Kidney capillary endothelial cell (primary cell): ENCODE measurements at regions not wholly inside any gene's neighbourhood (a gene's known extent, or its start where the extent isn't known, plus 50 kb on each side); places are given as distances from the start of the nearest gene placed in this dataset.

Experiments used
- DNase-seq: peaks from one replicate; pipeline ENCODE4 v3.0.0-alpha.2; 2018; ENCODE audit warnings: low spot score

DNA sequence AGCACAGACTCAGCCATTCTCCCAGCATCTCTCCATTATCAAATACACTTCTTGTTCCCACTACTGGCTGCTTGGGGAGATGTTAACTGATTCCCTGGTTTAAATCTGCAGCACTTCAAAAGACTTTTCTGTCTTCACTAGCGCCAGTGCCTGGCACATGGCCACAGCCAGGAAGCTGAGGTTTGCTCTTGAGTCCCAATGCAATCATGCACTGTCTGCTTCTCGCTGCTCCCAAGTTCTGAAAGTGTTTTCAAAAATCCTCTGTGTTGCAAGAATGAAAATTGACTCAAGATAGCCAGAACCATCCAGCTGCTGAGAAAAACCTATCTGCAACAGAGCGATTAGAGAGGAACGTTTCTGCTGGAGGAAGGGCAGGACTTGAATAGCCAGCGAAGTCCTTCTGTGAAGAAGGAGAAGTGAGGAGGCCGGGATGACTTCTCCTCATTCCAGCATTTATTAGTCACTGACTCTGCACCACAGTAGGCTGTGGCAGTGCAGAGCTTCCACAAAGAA is 358.4 kb upstream of the NR2F2 start:
- DNase-seq = no peak

DNA sequence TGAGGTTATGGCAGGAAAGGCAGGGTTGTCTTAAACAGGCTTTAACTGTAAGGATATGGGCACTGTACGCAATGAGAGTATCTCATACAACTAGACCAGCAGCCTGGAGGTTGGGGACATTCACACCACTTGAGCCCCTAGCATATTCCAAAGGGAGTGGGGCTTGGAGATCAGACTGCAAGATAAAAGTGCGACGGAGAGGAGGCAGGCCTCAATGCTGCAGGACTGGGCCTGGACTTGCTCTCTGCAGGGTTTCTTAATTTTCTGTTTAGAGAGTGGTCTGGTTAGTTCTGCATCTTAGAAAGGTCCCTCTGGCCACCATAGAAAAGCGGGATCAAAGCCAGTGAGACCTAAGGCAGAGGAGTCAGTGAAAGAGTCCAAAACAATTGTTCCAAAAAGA is 357.7 kb upstream of the NR2F2 start:
- DNase-seq = no peak

DNA sequence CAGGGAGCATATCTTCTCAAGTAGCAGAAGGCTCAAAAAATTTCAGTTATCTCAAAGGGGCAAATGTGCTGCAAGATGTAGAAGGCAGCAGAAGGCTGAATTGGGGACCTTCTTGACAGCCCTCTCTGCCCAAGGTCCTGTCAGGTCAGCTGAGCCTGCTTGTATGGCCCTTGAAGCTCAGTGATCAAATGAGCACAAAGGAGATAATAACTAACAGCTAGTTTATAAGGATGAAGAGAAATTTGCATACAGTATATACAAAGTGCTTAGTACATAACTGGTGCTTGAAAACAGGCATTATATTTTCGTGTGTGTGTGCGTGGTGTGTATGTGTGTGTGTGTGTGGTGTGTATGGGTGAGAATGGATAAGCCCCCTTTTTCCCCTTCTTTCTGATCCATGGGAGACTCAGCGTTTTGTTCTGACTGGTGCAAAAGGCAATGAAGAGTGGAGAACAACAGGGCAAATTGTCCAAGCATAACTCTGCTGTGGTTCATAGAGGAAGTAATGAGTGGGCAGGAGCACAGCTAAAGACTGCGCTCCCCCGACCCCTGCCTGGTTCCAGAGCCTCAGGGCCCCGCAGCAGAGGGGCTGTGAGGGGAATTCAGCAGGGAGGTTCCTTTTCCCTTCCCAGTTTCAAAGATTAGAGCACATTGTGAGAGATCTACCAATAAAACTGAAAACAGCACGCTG is 356.8 kb upstream of the NR2F2 start:
- DNase-seq = no peak

DNA sequence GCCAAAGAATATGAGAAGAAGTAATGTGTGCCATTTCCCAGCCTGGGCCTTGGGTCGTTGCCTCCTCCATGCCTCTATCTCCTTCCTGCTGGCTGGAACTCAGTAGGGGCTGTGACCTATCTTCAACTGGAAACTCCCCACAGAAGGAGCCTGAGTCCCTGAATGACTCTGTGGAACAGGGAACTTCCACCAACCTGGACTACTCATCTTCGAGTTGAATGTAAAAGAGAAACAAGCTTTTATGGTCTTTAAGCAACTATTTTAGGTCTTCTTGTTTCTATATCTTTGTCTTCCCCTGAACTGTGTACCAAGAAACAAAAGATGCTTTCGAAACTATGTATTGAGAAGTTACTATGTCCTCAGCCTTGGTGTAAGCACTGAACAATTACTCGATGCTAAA is 355.3 kb upstream of the NR2F2 start:
- DNase-seq = no peak

DNA sequence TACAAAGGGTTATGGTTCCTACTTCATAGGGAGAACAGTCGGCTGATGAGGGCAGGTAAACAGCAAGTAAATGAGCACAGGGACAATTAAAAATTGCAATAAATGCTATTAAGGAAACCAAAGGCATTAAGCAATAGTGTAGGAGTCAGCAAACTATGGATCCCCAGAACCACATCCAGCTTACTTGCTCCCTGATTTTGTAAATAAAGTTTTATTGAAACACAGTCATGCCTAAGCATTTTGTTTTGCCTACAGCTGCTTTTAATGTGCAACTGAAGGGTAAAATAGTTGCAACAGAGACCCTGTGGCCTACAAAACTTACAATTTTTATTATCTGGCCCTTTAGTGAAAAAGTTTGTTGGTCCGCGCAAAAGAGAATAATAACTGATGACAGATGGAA is 351.2 kb upstream of the NR2F2 start:
- DNase-seq = no peak

DNA sequence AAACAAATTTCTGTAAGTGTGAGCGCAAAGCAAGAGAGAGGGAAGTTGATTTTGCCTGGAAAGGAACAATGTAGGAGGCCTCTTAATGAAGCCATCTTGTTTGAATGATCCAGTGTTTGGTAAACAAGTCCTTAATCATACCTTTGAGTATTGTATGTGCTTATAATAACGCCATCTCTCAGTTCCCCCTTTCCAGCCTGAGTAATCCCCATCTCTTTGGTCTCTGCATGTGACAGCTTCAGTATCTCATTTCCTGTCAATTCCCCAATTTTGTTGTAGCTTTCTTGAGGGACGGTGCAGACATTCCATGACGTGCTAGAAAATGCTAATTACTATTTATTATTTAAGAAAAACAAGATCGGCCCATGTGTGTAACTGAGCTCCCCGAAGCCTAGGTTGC is 349.3 kb upstream of the NR2F2 start:
- DNase-seq = no peak

DNA sequence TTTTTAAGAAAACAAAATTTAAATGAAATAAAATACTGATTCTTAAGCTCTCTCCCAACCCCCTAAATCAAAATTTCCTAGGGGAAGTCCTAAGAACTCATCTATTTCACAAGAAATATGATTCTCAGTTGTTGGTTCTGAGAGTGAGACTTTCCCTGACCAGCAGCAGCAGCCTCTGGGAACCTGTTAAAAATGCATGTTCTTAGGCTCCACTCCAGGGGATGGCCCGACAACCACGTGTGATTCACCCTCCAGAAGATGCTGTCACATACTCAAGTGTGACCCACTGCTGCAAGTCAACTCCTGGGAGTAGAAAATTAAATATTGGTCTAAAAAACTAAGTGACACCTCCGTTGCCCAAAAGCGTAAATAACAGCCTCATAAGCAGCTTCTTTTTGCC is 343.2 kb upstream of the NR2F2 start:
- DNase-seq = no peak

DNA sequence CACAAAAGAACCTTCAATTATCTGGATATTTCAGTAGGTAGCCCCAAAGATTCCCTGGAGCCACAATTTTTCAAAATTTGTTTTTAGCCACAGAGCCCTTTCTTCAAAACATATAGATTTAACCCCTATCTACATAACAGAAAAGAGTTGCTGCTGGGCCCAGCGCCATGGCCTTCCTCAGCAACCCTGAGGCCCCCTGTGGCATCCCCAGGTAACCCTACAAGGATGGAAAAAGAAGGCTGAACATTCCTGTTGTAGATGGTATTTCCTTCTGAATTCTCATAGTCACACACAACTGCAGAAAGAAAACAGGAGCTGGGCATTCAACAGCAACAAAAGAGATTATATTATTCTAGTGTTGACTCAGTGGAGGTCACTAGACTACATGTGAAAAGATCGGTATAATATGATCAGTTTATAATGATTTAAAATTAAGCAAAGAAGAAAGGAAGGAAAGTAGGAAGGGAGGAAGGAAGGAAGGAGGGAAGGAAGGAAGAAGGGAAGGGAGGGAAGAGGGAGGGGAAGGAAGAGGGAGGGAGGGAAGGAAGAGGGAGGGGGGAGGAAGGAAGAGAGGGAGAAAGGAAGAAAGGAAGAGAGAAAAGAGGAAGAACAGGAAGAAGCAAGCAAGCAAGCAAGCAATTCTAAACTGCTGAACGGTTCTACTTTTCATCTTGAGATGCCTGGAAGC is 342.5 kb upstream of the NR2F2 start:
- DNase-seq = no peak

DNA sequence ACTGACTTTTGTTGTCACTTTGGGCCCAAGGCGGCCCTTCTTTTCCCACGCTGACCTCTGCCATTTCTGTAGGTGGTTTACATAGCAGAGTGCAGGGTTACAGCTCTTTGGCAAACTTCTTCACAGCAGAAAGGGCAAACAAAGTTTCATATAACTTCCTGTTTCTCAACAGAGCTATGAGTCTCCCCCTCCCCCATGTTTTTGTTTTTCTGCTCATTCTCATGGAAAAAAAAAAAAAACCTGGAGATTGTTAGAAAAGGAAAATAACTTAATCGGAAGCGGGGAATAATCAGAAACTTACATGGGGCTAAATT is 342.0 kb upstream of the NR2F2 start:
- no peak for DNase-seq

DNA sequence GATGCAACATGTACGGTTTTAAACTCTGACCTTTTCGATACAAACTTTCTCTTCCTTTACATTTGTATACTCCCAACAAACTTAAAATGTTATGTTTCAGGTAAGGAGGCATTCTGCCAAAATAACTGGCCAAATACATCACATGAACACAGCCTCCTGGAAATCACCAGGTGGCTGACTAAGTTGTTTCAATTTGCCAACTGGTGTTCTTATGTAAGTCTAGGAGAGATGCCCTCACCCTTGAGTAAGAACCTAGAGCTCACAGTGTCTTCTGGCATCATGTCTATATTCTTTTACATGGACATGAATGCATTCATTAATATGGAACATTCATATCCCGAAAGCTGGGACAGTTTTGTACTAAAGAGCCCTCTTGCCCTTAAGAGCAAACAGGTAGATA is 341.1 kb upstream of the NR2F2 start:
- DNase-seq = no peak

DNA sequence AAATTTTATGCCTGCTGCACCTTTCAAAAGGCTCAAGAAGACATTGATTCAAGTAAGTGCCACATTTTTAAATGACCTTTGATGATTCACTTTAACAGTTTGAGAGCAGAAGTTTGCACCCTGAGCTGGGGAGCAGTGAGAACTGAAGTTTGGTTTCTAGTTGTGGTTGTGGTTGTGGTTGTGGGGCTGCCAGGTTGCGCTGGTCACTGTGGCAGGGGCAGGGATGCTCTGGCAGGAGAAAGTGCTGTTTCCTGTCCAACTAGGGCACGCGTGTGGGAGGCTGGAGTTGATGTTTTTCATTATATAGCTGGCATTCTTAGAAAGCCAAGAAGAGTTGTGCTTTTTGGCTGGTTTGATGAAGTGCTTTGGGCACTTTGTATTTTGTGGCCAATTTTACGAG is 339.7 kb upstream of the NR2F2 start:
- no peak for DNase-seq

DNA sequence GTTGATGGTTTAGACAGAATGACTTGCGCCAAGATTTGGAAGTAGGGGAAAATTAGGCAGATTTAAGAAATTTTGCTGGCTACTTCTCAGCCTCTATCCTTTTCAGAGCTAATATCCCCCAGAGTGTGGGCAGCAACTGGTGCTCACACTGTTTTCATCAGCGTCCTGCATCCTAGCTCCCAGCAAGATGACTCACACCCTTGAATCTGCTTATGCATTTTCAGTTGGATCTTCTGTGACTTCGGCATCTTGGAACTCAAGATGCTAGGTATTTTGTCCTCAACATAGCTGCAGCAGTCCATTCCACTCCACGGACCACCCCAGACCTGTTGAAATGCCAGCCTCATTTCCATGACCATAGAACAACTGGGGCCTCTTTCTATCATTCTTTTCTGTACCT is 336.1 kb upstream of the NR2F2 start:
- DNase-seq = no peak

DNA sequence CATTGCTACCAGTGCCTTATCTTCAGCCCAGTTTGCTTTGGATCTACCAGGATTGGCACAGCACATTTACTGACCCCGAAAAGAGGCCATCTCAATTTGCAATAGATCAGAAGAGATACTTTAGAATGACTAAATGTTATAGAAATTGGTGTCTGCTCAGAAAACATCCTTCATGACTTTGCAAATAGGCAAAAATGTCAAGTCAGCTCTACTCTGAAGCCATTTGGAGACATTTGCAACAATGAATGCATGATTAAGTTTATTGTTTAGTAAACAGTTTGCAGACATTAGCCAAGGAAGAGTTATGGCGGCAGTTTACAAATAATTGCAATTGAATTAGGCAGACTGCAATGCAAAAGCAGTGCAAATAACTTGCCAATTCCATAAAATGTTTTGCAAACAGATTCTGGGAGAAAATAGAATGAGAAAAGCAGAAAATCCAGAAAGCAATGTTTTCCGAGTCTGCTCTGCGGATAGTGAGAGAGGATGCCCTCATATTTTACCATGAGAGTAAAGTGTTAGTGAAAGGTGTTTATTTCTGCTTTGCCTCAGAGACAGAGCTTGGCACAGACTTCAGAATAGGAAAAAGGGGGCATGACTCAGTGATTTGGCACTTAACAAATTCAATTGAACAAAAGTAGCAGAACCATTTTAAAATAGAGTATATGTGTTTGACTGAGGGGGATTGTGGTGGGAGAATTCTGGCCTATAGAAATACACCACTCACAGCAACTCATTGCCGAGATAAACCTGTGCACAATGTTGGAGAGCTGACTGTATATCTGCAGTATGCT is 334.9 kb upstream of the NR2F2 start:
- peak; percentile 20 for DNase-seq

DNA sequence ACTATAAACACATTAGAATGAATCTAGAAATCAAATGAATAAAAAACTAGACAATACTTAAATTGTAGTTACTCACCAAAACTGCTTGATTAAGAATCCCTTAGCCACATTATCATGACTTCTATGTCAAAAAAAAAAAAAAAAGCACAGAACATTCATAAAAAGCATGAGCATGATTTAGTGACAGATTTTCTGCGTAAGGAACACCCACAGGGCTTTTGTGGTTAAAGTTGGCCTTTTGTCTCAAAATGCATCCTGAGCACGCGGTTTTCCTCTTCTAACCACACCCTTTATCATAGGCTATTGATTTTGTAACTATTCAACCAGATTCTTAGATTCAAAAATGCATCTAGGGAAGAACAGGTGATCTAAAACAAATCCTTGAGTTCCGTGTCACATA is 334.0 kb upstream of the NR2F2 start:
- no peak for DNase-seq

DNA sequence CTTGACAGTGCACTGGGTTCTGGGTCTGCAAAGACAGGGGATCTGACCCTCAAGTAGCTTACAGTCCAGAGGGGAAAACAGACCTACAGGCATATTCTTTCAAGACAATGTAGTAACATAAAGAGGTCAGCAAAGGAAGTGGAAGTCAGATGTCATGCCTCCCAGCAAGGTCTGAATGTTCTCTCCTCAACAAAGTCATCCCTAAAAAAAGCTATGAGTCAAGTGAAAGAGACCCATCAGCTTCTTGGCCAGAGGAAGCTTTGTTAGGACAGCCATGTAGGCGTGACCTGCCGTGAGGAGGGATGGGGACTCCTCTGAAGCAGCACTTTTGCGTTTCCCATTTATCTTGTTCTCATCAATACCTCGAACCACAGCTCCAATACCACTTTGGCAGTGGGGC is 331.6 kb upstream of the NR2F2 start:
- DNase-seq = no peak

DNA sequence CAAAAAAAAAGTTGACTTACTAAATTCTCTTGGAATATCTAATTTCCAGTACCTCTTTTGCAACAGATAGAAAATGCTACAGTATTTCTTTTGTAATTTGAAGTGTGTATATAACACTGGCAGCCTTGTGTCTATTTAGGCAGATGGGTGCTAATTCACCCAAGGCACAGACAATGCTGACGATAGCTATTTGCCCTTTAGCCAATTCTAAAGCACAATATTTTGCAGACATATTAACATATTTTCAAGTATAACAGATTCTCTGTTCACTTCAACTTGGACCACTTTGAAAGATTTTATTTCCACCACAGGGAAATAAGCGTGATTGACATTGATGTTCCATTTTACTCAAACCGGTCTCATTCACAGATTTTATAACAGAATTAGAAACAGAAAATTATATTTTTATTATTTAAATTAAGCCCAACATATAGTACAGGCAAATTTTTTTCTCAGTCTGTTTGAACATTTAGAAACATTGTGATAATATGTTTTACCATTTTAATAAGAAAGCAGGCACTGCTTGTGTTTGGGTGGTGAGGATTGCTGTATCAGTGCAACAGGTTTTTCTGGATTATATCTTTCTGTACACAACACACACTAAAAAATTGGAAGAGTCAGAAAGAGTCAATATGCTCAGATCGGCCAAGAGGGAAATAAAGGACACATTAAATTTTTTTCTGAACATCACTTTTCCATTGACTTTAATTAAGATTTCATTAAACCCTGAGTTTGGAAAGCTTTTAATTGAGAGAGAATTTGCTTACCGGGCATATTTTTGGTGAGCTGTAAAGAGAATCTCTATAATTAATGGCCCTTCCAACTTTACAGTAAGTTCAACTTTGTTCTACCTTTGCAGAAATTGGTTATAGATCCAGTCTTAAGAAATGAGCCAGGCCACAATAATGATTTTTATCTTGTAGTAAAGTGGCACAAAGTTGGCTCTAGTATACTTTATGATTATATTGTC is 327.3 kb upstream of the NR2F2 start:
- no peak for DNase-seq

DNA sequence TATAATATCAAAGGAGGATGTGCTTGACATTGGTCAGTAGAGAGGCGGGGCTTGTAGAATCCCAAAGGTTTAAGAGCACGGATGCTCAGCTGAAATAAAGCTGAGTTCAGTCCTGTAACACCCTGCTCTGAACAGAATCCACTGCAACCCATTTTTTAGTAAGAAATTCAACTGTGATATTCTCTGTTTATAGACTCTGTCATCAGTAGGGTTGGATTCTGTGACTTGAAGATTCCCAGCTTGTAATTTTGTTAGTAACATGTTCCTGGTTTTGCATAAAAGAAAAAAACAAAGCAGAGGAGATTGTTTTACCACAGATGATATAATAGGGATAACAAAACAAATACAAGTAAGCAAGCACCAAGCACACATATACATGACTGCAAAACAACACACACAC is 324.6 kb upstream of the NR2F2 start:
- no peak for DNase-seq

DNA sequence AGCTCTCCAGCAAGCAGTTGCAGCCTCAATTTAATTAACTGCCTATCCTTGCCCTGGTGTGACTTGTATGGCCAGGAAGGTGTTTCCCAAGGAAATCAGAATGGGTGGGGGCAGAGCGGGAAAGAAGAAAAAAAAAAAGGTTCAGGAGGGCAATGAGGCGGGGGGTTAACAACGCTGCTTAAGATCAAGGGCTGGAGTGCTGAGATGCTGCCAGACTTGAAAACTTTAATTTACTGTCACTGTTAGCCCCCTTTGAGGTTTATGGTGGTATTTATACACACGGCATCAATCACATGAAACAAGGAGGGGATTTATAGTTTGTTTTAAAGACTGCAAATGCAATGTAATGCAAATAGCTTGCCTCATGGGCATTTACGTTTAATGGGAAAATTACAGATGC is 319.4 kb upstream of the NR2F2 start:
- no peak for DNase-seq

DNA sequence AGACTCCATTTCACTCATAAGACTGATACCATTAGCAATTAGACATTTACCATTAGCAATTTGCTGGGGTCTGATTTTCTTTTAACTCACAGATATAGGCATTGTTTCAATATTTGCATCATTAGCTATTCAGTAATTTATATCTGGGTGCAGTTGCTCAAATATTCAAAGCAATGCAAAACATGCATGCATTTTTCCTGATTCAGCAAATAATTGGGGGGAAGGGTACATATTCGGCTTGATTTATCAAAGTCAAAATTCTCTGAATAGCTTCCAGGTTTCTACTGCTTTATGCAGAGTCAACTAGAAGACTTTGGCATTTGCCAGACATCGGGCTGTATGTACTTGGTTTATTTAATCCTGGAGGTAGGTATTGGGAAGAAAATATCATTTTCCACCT is 315.6 kb upstream of the NR2F2 start:
- no peak for DNase-seq

DNA sequence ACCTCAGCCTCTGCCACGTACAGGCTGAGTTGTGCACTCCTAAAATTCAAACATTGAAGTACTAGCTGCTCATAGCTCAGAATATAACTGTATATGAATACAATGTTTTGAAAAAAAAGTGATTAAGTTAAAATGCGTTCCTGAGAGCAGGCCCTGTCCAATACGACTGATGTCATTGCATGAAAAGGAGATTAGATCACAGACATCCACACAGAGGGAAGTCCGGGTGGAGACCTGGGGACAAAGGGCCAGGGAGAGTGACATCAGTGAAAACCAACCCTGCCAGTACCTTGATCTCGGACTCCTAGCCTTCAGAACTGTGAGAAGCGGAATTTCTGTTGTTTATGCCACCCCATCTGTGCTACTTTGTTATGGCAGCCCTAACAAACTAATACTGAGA is 311.4 kb upstream of the NR2F2 start:
- DNase-seq = no peak

DNA sequence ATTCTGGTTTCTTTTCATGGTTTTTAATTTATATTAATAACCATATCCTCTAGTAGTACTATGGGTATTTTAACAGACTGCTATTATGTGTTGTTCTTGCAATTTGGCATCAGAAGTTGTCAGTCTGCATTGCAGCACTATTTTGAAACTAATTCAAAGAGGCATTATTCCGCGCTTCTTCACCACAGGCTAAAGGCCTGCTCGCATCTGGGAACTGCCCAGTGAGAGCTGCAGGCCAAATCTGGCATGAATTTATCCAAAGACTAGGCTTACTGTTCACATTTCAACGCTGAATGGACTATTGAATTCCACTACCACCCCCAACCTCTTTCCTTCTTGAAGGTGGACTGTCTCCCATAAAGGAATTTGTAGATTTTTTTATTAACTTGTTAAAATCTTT is 310.4 kb upstream of the NR2F2 start:
- no peak for DNase-seq

DNA sequence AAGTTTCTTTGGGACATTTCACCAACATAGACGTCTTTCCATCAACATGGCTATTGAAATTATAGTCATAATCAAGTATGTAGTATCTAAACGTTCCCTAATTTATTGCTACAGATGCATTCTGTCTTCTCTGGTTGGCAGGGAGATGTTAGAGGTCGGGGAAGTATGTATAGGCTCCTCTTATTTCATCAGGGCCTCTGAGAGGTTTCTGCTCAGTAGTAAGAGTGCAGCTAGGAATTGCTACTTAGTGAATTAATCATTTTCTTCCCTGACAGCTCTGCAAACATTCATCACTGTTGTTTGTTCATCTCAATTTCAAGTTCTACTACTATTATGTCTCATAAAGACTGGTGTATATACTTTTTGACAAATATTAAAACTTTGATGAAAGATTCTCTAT is 309.7 kb upstream of the NR2F2 start:
- DNase-seq = no peak
